HG02943 (cell line): ENCODE measurements at regions not wholly inside any gene's neighbourhood (a gene's known extent, or its start where the extent isn't known, plus 50 kb on each side); places are given as distances from the start of the nearest gene placed in this dataset.

Source experiments
- ATAC-seq: cut with Tn5 transposase; IDR thresholded peaks from one replicate; pipeline ENCODE4 v1.9.1; 2021; ENCODE audit warnings: mild to moderate bottlenecking, low read depth, moderate library complexity; ENCODE audit not compliant: unreplicated experiment

DNA sequence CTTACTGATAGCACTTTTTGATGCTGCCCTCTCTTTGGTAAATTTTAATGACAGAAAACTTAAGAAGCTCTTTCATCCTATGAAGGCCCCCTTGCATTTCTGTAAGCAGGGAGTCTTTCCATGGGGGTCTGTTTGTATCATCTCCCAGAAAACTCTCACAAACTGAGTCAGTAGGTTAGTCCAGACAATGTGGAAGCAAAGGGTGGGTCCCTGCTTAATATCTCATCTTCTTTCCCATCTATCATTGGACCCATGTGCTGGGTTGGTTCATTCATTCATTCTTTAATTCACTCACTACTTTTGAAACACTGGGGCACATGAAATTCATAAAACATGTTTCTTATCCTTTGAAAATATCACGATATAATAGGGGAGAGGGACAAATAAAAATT lies 164.3 kb downstream of the NTMT2 start:
- ATAC-seq, result no peak

GRCh38 chr1:170310951-170311350 lies 165.2 kb downstream of the NTMT2 start:
- ATAC-seq, result no peak

DNA sequence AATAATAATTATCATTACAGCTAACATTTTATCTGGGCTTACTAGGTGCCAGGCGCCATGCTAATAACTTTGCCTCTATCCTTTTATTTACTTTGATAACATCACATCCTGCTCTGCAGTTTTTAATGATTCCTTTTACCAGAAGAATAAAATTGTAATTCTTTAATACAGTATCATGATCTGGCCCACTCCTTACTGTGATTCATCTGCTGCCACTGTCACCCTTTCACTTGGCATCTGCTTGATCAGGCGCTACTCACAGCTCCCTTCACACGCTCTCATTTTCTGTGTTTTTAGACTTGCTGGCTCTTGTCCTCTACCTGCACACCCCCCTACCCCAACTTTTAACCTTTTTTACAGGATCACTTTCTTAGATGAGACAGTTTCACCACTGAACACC lies 167.5 kb downstream of the NTMT2 start:
- no peak for ATAC-seq

DNA sequence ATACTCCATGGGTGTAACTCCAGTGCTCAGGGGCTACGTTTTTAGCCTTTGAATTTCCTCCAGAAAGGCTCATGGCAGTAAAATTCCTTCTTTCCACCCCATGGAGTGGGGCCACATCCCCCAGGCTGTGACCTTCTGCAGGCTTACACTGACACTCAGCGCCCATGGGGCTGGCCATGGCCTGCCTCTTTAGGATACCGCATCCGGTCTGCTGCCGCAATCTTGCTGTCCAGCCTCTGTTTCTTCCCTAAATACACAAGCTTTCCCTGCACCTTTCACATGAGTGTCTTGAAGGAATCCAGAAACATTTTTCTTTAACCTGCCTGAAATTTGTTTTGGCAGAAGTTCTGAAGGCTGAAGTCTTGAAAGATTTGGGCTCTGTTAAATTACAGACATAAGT lies 170.5 kb downstream of the NTMT2 start:
- ATAC-seq, result no peak

- ATAC-seq, result no peak
These were observed 172.4 kb downstream of the NTMT2 start for GRCh38 chr1:170318141-170318540.

- no peak for ATAC-seq
These were observed 173.0 kb downstream of the NTMT2 start for GRCh38 chr1:170318736-170319135.

- no peak for ATAC-seq
These were observed 175.4 kb downstream of the NTMT2 start for GRCh38 chr1:170321113-170321512.

DNA sequence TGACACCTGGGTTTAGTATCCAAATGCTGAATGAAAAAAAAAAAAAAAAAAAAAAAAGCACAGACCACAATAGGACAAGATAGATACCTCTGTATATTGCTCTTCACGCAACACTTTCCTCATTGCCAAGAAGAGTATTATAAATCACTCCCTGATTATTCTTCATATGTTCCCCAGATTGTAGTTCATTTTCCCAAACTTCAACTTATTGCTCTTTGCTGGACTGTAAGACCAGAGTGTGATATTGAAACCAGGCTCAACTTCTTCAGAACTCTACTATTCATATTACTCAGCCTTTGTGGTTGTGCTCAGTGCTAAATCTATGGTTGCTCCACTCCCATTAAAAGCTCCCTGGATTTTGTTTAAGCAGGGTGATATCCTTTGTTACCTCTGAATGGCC lies 180.4 kb downstream of the NTMT2 start:
- no peak for ATAC-seq

DNA sequence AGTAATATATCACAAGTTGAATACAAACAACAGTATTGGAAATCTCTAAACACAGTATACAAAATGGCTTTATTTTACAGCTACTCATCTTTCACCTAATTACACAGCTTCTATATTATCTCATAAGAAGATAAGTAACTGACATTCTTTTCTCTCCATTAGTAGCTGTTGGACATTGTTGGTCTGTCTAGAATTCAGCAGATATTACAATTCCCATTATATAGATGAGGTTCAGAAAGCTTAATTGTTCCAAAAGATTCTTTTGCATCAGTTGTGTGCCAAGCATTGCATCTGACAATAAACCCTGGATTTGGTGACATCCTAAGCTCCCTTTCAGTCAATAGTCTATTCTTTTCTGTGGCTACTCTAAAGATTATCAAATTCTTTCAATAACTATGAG lies 187.0 kb downstream of the NTMT2 start:
- ATAC-seq, result no peak

GRCh38 chr1:170337413-170337994 lies 191.7 kb downstream of the NTMT2 start:
- no peak for ATAC-seq

DNA sequence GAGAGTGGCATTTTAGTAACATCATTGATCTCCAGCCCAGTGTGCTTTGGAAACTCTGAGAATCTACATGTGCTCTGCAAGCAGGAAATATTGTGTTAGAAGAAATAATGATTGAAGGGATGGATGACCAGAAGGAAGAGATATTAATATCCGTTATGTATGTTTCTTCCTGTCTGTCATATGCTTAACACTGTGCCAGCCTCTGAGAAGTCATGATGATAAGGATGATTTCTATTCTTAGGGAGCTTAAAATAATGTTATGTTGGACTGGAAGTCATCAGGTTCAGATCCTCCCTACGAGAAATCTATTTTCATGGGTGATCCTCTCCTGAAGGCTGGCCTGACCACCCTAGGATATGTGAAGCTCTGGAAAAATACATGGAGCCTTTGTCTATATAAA lies 192.4 kb upstream of the GORAB start:
- ATAC-seq, result no peak

DNA sequence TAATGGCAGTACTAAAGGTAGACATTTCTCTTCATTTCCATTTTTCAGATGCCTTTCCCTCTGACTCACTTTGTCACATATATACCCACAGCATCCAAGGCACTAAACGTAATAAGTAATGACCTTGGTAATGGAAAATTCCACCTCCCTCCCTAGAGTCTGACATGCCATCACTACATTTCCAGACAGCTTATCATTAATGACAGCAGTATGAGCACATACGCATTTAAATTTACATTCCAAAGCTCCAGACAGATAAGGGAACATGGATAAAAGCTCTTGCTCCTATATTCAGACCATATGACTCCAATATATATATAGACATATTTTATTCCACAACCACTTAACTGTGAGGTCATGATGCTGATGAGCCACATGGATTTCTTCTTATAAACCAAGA lies 191.7 kb upstream of the GORAB start:
- ATAC-seq, result no peak

DNA sequence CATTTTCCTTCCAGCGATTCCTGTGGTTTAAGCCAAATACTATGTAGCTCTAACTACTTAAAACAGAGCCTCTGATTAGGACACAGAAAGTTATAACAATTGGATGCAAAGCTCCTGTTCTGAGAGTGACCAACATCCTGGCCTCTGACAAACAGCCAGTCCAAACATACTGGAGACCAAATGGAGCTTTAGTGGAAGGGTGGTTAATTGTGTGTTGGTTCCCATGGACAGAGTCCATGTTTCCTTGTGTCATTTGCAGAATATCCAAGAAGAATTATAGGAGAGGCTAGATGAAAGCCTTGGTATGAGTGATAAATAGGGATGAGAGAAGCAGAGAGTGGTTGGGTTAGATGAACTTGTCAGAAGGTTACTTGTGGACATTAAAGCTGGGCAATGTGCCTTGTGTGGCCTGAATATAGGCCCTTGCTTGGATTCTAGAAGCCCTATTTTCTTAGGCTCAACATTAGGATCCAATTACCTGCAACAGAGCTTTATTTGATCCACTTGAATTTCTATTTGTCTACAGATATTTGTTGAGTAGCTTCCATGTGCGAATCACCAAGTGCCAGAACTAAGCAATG lies 180.5 kb upstream of the GORAB start:
- no peak for ATAC-seq

- no peak for ATAC-seq
These were observed 177.7 kb upstream of the GORAB start for GRCh38 chr1:170354246-170354645.

DNA sequence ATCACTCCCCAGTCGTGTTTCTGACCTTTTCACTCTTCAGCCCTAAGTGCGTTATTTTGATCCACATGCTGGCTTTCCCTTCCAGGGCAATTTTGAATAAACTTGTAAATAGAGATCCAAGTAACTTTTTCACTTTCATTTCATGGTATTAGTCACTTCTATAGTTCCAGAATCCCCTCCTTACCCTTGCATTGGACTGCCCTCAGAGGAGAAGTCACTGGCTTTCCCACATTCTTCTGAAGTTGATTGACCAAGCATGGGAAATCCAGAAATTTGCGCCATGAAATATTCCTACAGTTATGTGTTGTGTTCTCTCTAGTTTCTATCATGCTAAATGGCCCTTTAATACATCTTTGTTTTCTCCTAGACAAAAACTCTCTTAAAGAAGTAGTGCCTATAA lies 177.3 kb upstream of the GORAB start:
- ATAC-seq, result no peak

- no peak for ATAC-seq
These were observed 176.6 kb upstream of the GORAB start for GRCh38 chr1:170355267-170355801.

GRCh38 chr1:170356585-170356984 lies 175.4 kb upstream of the GORAB start:
- no peak for ATAC-seq

DNA sequence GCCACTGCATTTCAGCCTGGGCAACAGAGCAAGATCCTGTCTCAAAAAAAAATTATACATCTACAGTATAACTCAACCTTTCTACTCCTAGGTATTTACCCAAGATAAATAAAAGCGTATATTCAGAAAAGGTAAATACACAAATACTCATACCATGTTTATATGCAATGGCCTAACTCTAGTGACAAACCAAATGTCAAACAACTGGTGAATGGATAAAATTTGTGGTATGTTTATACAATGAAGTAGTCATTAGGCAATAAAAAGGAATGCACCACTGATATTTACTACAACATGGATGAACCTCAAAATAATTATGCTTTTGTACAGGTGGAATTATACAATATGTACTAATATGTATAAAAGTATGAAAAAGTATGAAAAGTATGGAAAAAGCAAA lies 174.2 kb upstream of the GORAB start:
- ATAC-seq, result no peak

- no peak for ATAC-seq
These were observed 171.4 kb upstream of the GORAB start for GRCh38 chr1:170360601-170361000.

GRCh38 chr1:170365331-170365730 lies 166.6 kb upstream of the GORAB start:
- no peak for ATAC-seq

- ATAC-seq, result no peak
These were observed 165.0 kb upstream of the GORAB start for GRCh38 chr1:170366980-170367379.

DNA sequence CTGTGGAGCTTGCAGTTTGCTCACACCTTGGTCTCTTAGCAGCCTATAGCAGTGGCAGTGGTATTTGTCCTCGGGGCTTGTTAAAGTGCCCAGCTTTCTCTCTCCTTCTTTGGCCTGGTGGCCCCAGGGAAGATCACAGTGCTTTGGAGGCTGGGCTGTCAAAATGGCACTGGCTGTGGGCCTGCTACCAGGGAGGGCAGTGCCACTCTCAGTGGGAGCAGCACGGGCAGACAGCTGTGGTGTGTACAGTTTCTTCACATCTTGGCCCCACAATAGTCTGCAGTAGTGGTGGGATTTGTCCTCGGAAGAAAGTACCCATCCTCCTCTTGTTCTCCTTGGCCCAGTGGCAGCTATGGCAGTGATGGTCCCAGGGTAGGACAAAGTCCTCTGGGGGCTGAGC lies 164.4 kb upstream of the GORAB start:
- no peak for ATAC-seq

DNA sequence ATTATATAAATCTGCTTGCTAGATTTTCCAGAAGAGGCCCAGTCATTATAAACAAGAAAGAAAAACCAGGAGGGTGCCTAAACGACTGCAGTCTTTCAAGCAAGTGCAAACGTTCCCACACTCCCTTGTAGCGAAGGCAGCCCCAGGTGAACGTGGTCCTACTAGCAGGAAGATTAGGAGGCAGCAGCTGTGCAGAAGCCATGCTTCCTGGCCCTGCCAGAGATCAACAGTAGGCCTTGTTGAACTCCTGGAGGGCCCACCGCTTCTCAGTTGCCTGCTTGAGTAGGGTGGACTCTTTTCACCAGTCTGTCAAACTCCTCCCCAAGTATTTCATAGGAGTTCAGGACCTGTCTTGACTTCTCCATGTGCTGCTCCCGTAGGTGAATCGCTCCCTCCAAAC lies 163.0 kb upstream of the GORAB start:
- ATAC-seq, result no peak
